KBM-7 (cell line): ENCODE measurements at regions not wholly inside any gene's neighbourhood (a gene's known extent, or its start where the extent isn't known, plus 50 kb on each side); places are given as distances from the start of the nearest gene placed in this dataset.

Source experiments
- DNase-seq: peaks from one replicate; pipeline ENCODE4 v3.0.0-alpha.2; 2015
- in situ Hi-C: fragments of 300-500 bp; cut with MboI; formaldehyde crosslinking; loops from 2 replicates; pipeline ENCODE4 v1.14.3; 2020; ENCODE audit warnings: low sequenced_read_pairs, low pct_unique_long_range_greater_than_20kb, mixed read lengths

- in situ Hi-C loops = no loop called here
- no peak for DNase-seq
Observed at GRCh38 chr13:74987124-74987690, 494.8 kb downstream of the TBC1D4 start.

DNA sequence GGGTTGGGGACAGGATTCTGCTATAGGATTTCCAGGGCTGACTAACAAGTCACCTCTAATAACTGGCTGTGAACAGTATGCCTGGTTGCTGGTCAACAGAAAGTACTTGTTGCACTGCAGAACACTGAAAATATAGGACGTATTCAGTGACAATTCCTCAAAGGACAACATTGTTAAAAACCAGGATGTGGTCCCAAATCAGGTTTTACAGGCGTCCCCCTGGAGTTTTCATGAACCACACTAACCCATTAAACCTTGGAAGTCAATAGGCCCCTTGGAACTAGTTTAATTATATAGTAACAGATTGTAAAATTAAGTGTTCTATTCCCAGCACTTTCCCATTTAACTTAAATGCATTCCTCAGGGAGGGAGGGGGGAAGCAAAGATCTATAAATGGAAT is 495.4 kb downstream of the TBC1D4 start:
- in situ Hi-C loops = no loop called here
- DNase-seq = no peak

- no peak for DNase-seq
- in situ Hi-C loops = no loop called here
Observed at GRCh38 chr13:74979703-74980102, 502.3 kb downstream of the TBC1D4 start.

GRCh38 chr13:74978591-74978990 is 503.4 kb downstream of the TBC1D4 start:
- no peak for DNase-seq

GRCh38 chr13:74977498-74977897 is 504.5 kb downstream of the TBC1D4 start:
- in situ Hi-C loops = no loop called here
- DNase-seq = no peak

More at GRCh38 chr13:74978591-74978990, 503.4 kb downstream of the TBC1D4 start:
- in situ Hi-C loops = no loop called here

DNA sequence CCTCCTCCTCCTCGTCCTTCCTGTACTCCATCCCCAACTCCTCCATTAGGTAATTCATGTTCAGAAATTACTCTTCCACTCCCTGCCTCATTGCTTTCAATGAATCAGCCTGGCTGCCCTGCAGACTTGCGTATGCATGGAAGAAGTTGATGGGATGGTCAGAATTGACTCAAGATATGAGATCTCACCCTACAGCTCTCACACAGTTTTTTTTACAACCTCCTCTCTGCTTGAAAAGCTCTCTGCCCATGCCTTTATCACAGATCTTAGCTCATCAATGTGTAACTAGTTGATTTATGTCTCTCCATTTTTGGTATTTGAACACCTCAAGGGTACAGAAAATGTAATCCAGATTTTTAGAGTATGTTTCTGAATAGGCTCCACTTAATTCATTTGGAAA is 506.9 kb downstream of the TBC1D4 start:
- in situ Hi-C loops = no loop called here
- DNase-seq = no peak

DNA sequence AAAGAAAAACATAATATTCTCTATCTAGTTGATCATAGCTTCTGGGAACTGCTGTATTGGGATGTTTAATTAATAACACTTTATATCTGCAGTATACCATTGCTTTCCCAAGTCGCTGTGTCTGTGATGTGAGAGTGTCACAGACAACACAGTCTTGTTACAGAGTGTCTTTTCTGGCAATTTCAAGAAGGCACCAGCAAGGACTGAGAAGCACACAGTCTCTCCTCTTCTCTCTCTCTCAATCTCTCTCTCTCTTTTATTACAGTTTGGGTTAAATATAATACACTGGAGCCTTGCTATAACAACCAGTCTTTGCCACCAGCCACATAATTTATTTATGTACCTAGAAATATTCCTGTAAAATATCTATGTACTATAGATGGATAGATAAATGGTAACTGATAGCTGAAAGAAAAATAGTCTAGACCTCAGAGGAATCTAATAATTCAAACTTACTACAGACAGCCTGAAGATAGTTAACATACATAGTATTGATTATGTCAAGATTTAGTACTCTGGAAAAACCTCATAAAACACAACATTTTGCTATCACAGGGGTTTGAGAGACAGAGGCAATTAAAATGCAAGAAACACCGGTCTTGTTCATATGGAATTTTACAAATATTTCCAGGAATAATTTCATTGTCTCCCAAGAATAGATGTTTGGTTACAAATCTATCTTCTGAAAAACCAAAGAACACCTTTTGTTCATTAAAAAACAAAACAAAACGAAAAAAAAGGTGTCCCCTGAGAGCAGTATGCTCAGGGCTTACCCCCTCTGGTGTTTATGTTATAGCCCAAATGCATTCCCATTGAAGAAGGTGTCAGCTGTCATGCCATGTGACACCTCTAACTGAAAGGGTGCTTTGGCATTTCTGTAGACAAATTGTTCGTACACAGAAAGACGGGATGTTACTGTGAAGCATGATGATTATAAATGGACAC is 507.8 kb downstream of the TBC1D4 start:
- in situ Hi-C loops = no loop called here
- no peak for DNase-seq

DNA sequence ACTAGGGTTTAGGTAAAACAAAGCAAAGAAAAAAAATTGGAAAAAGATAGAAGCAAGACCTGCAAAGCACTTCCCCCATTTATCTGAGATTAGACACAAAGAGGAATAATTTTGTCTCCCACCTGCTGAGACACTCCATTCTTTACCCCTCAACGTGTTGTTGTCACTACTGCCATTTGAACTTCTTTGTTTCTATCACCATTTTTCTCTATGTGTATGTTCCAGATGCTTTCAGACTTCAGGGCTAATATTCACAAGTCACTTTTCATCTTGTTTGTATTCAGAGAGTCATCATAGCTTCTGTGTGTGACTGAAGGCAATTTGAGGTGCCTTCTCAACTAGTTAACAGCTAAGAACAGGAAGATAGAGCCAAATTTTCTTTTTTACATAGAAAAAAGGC is 512.5 kb downstream of the TBC1D4 start:
- no peak for DNase-seq
- in situ Hi-C loops = no loop called here

DNA sequence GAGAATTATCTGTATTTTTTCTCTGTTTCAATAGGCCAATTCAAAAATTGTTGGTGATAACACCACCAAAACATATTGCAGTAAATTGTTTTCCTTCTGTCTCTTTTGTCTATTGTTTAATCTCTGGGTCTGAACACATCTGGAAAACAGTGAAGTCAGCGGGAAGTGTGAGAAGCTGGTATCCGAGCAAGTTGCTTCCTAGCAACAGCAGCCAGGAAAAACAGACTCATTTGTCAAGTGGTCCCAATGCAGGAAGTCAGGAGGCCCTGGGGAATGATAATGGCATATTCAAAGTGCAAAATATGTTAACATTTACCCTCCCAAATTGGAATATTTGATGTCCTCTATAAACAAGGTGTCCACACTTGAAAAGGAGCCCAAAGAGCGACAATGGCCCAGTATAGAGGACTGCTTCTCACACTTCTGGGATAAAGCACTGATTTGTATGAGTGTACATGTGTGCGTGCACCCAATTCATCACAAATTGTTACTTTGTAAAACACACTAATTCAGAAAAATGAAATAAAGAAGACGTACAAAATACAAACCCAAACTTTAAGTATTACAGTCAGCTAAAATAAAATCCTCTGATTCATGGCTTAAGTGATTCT is 515.0 kb downstream of the TBC1D4 start:
- no peak for DNase-seq
- in situ Hi-C loops = no loop called here

DNA sequence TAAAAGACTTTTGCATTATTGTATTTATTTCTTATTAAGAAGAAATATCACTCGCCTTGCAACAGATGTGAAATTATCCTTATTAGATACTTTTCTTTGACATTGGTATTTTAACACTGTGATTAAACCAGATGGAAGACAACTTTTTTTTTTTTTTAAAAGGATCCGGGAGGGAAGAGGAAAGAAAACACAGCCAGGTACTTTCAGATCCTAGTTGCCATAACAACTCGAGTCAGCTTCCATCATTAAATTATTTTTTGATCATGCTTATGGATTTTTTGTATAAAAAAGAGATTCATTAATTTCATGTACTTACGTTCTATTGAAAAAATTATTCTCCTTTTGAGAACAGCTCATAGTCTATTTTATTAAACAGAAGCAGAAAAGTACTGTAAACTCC is 515.7 kb downstream of the TBC1D4 start:
- DNase-seq = no peak
- in situ Hi-C loops = no loop called here

GRCh38 chr13:74945637-74946036 is 536.3 kb downstream of the TBC1D4 start:
- in situ Hi-C loops = no loop called here

DNA sequence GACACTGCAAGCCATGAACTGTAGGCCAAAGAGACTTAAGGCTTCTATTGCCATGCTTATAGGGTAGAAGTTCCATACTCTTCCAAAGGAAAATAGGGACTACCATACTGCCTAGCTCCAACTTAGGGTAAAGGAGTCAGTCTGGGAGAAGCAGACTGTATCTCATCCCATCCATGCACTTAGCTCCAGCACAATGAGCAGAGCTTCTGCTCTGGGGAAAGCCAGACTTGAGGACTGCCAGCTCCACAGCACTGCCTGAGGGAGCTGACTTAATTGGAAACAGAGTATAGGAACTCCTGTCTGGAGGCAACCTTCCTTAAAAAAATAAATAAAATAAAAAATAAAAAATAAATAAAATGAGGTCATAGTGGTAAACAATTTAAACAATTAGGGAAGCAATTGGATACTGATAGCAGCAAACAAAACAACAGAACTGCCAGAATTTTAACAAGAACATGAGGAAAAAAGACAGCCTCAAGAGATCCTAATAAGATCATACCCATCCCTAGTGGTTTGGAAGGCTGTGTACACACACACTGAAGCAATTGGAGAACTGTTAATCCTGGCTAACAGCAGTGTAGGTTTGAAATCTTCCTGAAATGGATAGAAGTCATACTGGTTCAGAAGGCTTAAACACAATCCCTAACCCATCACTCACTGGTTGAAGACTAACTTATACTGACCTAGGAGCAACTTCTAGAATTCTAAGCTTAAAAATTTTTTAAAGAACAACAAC is 550.1 kb downstream of the TBC1D4 start:
- in situ Hi-C loops = no loop called here
- DNase-seq = no peak

More at GRCh38 chr13:74945637-74946036, 536.3 kb downstream of the TBC1D4 start:
- no peak for DNase-seq

- in situ Hi-C loops = no loop called here
- DNase-seq = no peak
Observed at GRCh38 chr13:74930402-74931165, 551.4 kb downstream of the TBC1D4 start.

GRCh38 chr13:74929436-74929835 is 552.5 kb downstream of the TBC1D4 start:
- in situ Hi-C loops = no loop called here
- no peak for DNase-seq

GRCh38 chr13:74927823-74928222 is 554.1 kb downstream of the TBC1D4 start:
- in situ Hi-C loops = no loop called here
- DNase-seq = no peak

GRCh38 chr13:74922963-74923362 is 559.0 kb downstream of the TBC1D4 start:
- in situ Hi-C loops = no loop called here
- no peak for DNase-seq

DNA sequence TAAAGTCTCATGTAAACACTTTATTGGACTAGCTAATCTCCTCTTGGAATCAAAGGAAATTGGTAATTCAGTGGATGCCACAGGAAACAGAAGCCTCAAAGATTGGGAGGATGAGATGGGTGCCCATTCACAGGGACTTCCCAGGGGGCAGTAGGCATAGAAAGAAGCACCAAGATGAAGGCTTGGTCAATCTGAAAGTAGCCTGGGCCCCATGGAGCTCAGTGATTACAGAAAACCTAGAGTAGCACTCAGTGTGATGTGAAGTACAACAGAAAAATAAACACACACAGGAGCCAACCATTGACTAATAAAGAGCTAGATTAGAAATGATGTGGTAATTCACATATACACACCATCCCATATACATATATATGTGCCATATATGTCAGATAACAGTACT is 560.6 kb downstream of the TBC1D4 start:
- DNase-seq = no peak
- in situ Hi-C loops = no loop called here

- no peak for DNase-seq
- in situ Hi-C loops = no loop called here
Observed at GRCh38 chr13:74920920-74921319, 561.0 kb downstream of the TBC1D4 start.

GRCh38 chr13:74920361-74920760 is 561.6 kb downstream of the TBC1D4 start:
- in situ Hi-C loops = no loop called here
- DNase-seq = no peak
